HG03439 (cell line): ENCODE measurements at regions not wholly inside any gene's neighbourhood (a gene's known extent, or its start where the extent isn't known, plus 50 kb on each side); places are given as distances from the start of the nearest gene placed in this dataset.
"Not testable (repeated sequence)": the region's sequence is repeated elsewhere in the genome, so short reads cannot be mapped to it uniquely, and the experiment has no call there.

Experiments used
- ATAC-seq: cut with Tn5 transposase; IDR thresholded peaks from one replicate; pipeline ENCODE4 v1.9.1; 2021; ENCODE audit warnings: mild to moderate bottlenecking, moderate library complexity; ENCODE audit not compliant: unreplicated experiment

GRCh38 chr4:17020451-17020850 is 122.0 kb upstream of the LDB2 start:
- no peak for ATAC-seq

GRCh38 chr4:17018621-17019020 is 120.2 kb upstream of the LDB2 start:
- not testable (repeated sequence) for ATAC-seq

GRCh38 chr4:17018013-17018412 is 119.6 kb upstream of the LDB2 start:
- ATAC-seq: no peak

- ATAC-seq: no peak
Observed at GRCh38 chr4:17013382-17014006, 115.0 kb upstream of the LDB2 start.

- no peak for ATAC-seq
Observed at GRCh38 chr4:17012451-17012850, 114.0 kb upstream of the LDB2 start.

GRCh38 chr4:17010426-17011087 is 112.1 kb upstream of the LDB2 start:
- no peak for ATAC-seq

- ATAC-seq: no peak
Observed at GRCh38 chr4:17009871-17010367, 111.5 kb upstream of the LDB2 start.

GRCh38 chr4:17008834-17009345 is 110.4 kb upstream of the LDB2 start:
- ATAC-seq: no peak

- ATAC-seq: not testable (repeated sequence)
Observed at GRCh38 chr4:17003606-17004392, 105.4 kb upstream of the LDB2 start.

GRCh38 chr4:16995451-16995850 is 97.0 kb upstream of the LDB2 start:
- ATAC-seq: no peak

- ATAC-seq: no peak
Observed at GRCh38 chr4:16993956-16994840, 95.8 kb upstream of the LDB2 start.

GRCh38 chr4:16992566-16993225 is 94.3 kb upstream of the LDB2 start:
- no peak for ATAC-seq

GRCh38 chr4:16991450-16991849 is 93.0 kb upstream of the LDB2 start:
- no peak for ATAC-seq

GRCh38 chr4:16989371-16989770 is 90.9 kb upstream of the LDB2 start:
- ATAC-seq: no peak

GRCh38 chr4:16988814-16989213 is 90.4 kb upstream of the LDB2 start:
- no peak for ATAC-seq

GRCh38 chr4:16977081-16977480 is 78.6 kb upstream of the LDB2 start:
- ATAC-seq: no peak

- no peak for ATAC-seq
Observed at GRCh38 chr4:16969696-16970135, 71.3 kb upstream of the LDB2 start.

- ATAC-seq: no peak
Observed at GRCh38 chr4:16967722-16968121, 69.3 kb upstream of the LDB2 start.

- ATAC-seq: no peak
Observed at GRCh38 chr4:16959305-16959704, 60.9 kb upstream of the LDB2 start.
